Trophoblast cell (in vitro differentiated cells and primary cell): ENCODE measurements at regions not wholly inside any gene's neighbourhood (a gene's known extent, or its start where the extent isn't known, plus 50 kb on each side); places are given as distances from the start of the nearest gene placed in this dataset.

Source experiments
- DNase-seq, 2 donors: peaks; one replicate each; pipeline ENCODE4 v3.0.0-alpha.2; 2016
- H2AFZ ChIP-seq: 2 replicates; pipeline ENCODE4 v1.6.1; 2013; ENCODE audit warnings: low read length, moderate library complexity, mild to moderate bottlenecking; ENCODE audit not compliant: insufficient read depth, poor library complexity
- H2AK5ac ChIP-seq: 2 replicates; pipeline ENCODE4 v1.6.1; 2013; ENCODE audit warnings: mild to moderate bottlenecking, low read length
- H2BK120ac ChIP-seq: 2 replicates; pipeline ENCODE4 v1.6.1; 2013; ENCODE audit warnings: low read length, mild to moderate bottlenecking, moderate library complexity; ENCODE audit not compliant: insufficient read depth, poor library complexity
- H2BK12ac ChIP-seq: 2 replicates; pipeline ENCODE4 v1.6.1; 2013; ENCODE audit warnings: mild to moderate bottlenecking, low read length, moderate library complexity
- H2BK5ac ChIP-seq: 2 replicates; pipeline ENCODE4 v1.6.1; 2013; ENCODE audit warnings: low read length, low read depth, moderate library complexity, mild to moderate bottlenecking; ENCODE audit not compliant: poor library complexity
- H3K14ac ChIP-seq: 2 replicates; pipeline ENCODE4 v1.6.1; 2013; ENCODE audit warnings: mild to moderate bottlenecking, low read length
- H3K18ac ChIP-seq: 2 replicates; pipeline ENCODE4 v1.6.1; 2013; ENCODE audit warnings: mild to moderate bottlenecking, low read length
- H3K23ac ChIP-seq: 2 replicates; pipeline ENCODE4 v1.6.1; 2013; ENCODE audit warnings: low read length
- H3K27ac ChIP-seq: 2 replicates; pipeline ENCODE4 v1.5.1; 2013; ENCODE audit warnings: low read depth, mild to moderate bottlenecking, inconsistent platforms, low read length, moderate library complexity
- H3K27me3 ChIP-seq: 2 replicates; pipeline ENCODE4 v1.6.1; 2013; ENCODE audit warnings: inconsistent platforms, mild to moderate bottlenecking, low read length, moderate library complexity; ENCODE audit not compliant: insufficient read depth
- H3K36me3 ChIP-seq, 2 experiments: 1 replicate in 1 of 2; 2 replicates in 1 of 2; pipeline ENCODE4 v1.6.1; 2013; ENCODE audit warnings: low read length in 2 of 2, mild to moderate bottlenecking in 2 of 2, moderate library complexity in 1 of 2; ENCODE audit not compliant: insufficient read depth in 2 of 2, control insufficient read depth in 1 of 2
- H3K4ac ChIP-seq: 2 replicates; pipeline ENCODE4 v1.6.1; 2013; ENCODE audit warnings: low read depth, mild to moderate bottlenecking, low read length, moderate library complexity
- H3K4me1 ChIP-seq, 2 experiments: 1 replicate in 1 of 2; 2 replicates in 1 of 2; pipeline ENCODE4 v1.6.1; 2013; ENCODE audit warnings: low read length in 2 of 2, mild to moderate bottlenecking in 2 of 2, moderate library complexity in 1 of 2; ENCODE audit not compliant: insufficient read depth in 2 of 2, control insufficient read depth in 1 of 2
- H3K4me2 ChIP-seq: 2 replicates; pipeline ENCODE4 v1.6.1; 2013; ENCODE audit warnings: inconsistent platforms, mild to moderate bottlenecking, low read length, moderate library complexity
- H3K4me3 ChIP-seq: 2 replicates; pipeline ENCODE4 v1.5.1; 2013; ENCODE audit warnings: mild to moderate bottlenecking, low read depth, low read length, inconsistent platforms
- H3K79me1 ChIP-seq: one replicate; pipeline ENCODE4 v1.6.1; 2013; ENCODE audit warnings: low read length
- H3K79me2 ChIP-seq: 2 replicates; pipeline ENCODE4 v1.6.1; 2013; ENCODE audit warnings: low read length, mild to moderate bottlenecking; ENCODE audit not compliant: control insufficient read depth, insufficient read depth, poor library complexity
- H3K9ac ChIP-seq: 2 replicates; pipeline ENCODE4 v1.6.1; 2013; ENCODE audit warnings: mild to moderate bottlenecking, low read length
- H3K9me3 ChIP-seq: 2 replicates; pipeline ENCODE4 v1.6.1; 2013; ENCODE audit warnings: low read depth, mild to moderate bottlenecking, control low read depth, inconsistent platforms, low read length; ENCODE audit not compliant: insufficient read depth
- H4K12ac ChIP-seq: 2 replicates; pipeline ENCODE4 v1.6.1; 2013; ENCODE audit warnings: low read depth, mild to moderate bottlenecking, low read length, moderate library complexity
- H4K8ac ChIP-seq: 2 replicates; pipeline ENCODE4 v1.6.1; 2013; ENCODE audit warnings: low read depth, mild to moderate bottlenecking, low read length, moderate library complexity
- H4K91ac ChIP-seq: one replicate; pipeline ENCODE4 v1.6.1; 2013; ENCODE audit warnings: low read depth, mild to moderate bottlenecking, low read length, moderate library complexity
- WGBS: extraction: QIAGEN DNeasy Blood & Tissue Kit; methylation state at CpG from one replicate; pipeline ENCODE4 v1.1.7; 2013; ENCODE audit warnings: missing lambda C conversion rate; ENCODE audit not compliant: insufficient read length, insufficient coverage; ENCODE audit errors: extremely low coverage; 5-methylcytosine and 5-hydroxymethylcytosine counted together

DNA sequence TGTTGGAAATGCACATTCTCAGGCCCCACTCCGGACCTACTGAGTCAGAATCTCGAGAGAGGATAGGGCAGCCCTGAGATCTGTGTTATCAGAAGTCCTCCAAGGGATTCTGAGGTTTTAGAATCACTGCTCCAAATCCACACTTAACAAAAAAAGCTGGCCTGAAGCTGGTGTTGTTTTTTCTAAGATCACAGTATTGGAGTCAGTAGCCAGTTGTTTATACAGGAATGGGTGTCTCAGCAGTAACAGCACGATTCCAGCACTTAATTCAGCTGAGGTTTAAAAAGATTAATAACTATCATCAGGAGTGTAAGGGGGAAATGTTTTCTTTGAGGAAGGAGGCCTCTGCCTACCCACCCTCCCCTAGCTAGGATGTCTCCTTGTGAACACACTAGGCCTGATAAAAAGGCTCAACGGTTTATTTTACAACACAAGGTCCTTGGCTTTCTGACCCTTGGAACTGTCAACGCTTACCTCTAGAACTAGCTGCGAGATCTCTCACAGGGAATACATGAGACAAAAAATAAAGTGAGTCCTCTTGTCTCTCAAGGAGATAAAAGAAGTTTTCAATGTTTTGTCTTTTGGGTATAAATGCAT, 505.4 kb downstream of the CD83 start:
- Histone ChIP-seq H2BK120ac (no peak overlapping the region), H3K14ac (no peak overlapping the region), H4K12ac (no peak overlapping the region), H3K4me1 (no peaks in the 10 kb centered on the region), H4K8ac (no peak overlapping the region), H3K23ac (no peak overlapping the region), H3K4me3 (no peak overlapping the region), H3K9me3 (peaks cover 2% of the 10 kb centered on the region), H2AK5ac (no peak overlapping the region), H3K79me2 (no peaks in the 10 kb centered on the region), H3K27me3 (no peaks in the 10 kb centered on the region), H3K4me2 (no peak overlapping the region), H2AFZ (no peak overlapping the region), H3K9ac (no peak overlapping the region), H3K27ac (no peak overlapping the region), H3K4ac (no peak overlapping the region), H2BK5ac (no peak overlapping the region), H2BK12ac (no peak overlapping the region), H4K91ac (no peak overlapping the region), H3K79me1 (no peaks in the 10 kb centered on the region), H3K36me3 (no peaks in the 10 kb centered on the region), H3K18ac (no peak overlapping the region)
- no peak for DNase-seq
- WGBS: no CpG with 5 or more reads among the region's 6 CpGs

GRCh38 chr6:14625173-14625895, 507.8 kb downstream of the CD83 start:
- no peak for DNase-seq
- Histone ChIP-seq H4K8ac (no peak overlapping the region), H2BK5ac (no peak overlapping the region)

GRCh38 chr6:14626556-14626955, 509.0 kb downstream of the CD83 start:
- Histone ChIP-seq H3K79me1 (no peaks in the 10 kb centered on the region), H3K9ac (no peak overlapping the region), H4K91ac (no peak overlapping the region), H4K8ac (no peak overlapping the region), H2AFZ (no peak overlapping the region), H3K27ac (no peak overlapping the region), H3K4ac (no peak overlapping the region), H3K27me3 (no peaks in the 10 kb centered on the region), H3K4me1 (no peaks in the 10 kb centered on the region), H3K9me3 (peaks cover 2% of the 10 kb centered on the region), H3K18ac (no peak overlapping the region), H3K23ac (no peak overlapping the region), H3K79me2 (no peaks in the 10 kb centered on the region), H2BK5ac (no peak overlapping the region), H3K36me3 (no peaks in the 10 kb centered on the region), H2BK120ac (no peak overlapping the region), H3K4me3 (no peak overlapping the region), H2AK5ac (no peak overlapping the region), H3K4me2 (no peak overlapping the region), H4K12ac (no peak overlapping the region), H3K14ac (no peak overlapping the region), H2BK12ac (no peak overlapping the region)
- no peak for DNase-seq
- no CpG with 5 or more reads among the region's 6 CpGs for WGBS

More at GRCh38 chr6:14625173-14625895, 507.8 kb downstream of the CD83 start:
- Histone ChIP-seq H2BK120ac (no peak overlapping the region), H3K9ac (no peak overlapping the region), H2AFZ (no peak overlapping the region), H3K36me3 (no peaks in the 10 kb centered on the region), H3K23ac (no peak overlapping the region), H4K12ac (no peak overlapping the region), H3K14ac (no peak overlapping the region), H2AK5ac (no peak overlapping the region), H3K79me2 (no peaks in the 10 kb centered on the region), H4K91ac (no peak overlapping the region), H3K4me2 (no peak overlapping the region), H3K4ac (no peak overlapping the region), H3K27ac (no peak overlapping the region), H3K79me1 (no peaks in the 10 kb centered on the region), H3K4me3 (no peak overlapping the region), H3K18ac (no peak overlapping the region), H3K4me1 (no peaks in the 10 kb centered on the region), H3K9me3 (peaks cover 2% of the 10 kb centered on the region), H3K27me3 (no peaks in the 10 kb centered on the region), H2BK12ac (no peak overlapping the region)
- no CpG with 5 or more reads among the region's 8 CpGs for WGBS

DNA sequence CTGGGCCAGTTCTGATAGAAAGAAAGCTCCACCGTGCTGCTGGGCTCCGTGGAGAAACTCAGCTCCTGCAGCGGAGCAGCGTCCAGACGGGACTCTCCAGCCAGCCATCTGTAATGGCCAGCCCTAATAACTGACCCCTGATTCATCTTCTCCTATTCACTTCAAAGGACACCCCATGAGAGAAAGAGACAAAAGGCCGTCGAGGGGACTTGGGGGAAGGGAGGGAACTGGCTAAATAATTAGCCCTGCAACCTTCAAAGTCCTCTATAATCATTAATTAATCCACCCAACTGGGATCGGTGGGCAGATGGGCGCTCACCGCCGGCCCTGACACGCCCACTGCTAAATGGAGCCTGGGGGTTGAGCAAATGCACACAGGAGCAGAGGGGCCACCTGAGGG, 512.4 kb downstream of the CD83 start:
- no peak for DNase-seq
- H4K8ac ChIP-seq: no peak overlapping the region
- H3K4ac ChIP-seq: no peak overlapping the region
- no peaks in the 10 kb centered on the region for H3K36me3 ChIP-seq
- no peak overlapping the region for H3K9ac ChIP-seq
- no peak overlapping the region for H4K12ac ChIP-seq
- H3K79me1 ChIP-seq: no peaks in the 10 kb centered on the region
- no CpG with 5 or more reads among the region's 12 CpGs for WGBS
- H3K4me1 ChIP-seq: peaks cover 5 to 10% of the 10 kb centered on the region in 2 experiments
- no peaks in the 10 kb centered on the region for H3K79me2 ChIP-seq
- H3K4me3 ChIP-seq: no peak overlapping the region
- H2AK5ac ChIP-seq: no peak overlapping the region
- H2BK5ac ChIP-seq: no peak overlapping the region
- no peak overlapping the region for H3K18ac ChIP-seq
- H3K27me3 ChIP-seq: no peaks in the 10 kb centered on the region
- H3K9me3 ChIP-seq: peaks cover 2% of the 10 kb centered on the region
- no peak overlapping the region for H3K4me2 ChIP-seq
- no peak overlapping the region for H2AFZ ChIP-seq
- H2BK12ac ChIP-seq: no peak overlapping the region
- no peak overlapping the region for H3K14ac ChIP-seq
- H2BK120ac ChIP-seq: no peak overlapping the region
- H4K91ac ChIP-seq: no peak overlapping the region
- no peak overlapping the region for H3K27ac ChIP-seq
- no peak overlapping the region for H3K23ac ChIP-seq
